ENCODE measurements at regions not wholly inside any gene's neighbourhood (a gene's known extent, or its start where the extent isn't known, plus 50 kb on each side); places are given as distances from the start of the nearest gene placed in this dataset.
"Not testable (repeated sequence)": the region's sequence is repeated elsewhere in the genome, so short reads cannot be mapped to it uniquely, and the experiment has no call there.

DNA sequence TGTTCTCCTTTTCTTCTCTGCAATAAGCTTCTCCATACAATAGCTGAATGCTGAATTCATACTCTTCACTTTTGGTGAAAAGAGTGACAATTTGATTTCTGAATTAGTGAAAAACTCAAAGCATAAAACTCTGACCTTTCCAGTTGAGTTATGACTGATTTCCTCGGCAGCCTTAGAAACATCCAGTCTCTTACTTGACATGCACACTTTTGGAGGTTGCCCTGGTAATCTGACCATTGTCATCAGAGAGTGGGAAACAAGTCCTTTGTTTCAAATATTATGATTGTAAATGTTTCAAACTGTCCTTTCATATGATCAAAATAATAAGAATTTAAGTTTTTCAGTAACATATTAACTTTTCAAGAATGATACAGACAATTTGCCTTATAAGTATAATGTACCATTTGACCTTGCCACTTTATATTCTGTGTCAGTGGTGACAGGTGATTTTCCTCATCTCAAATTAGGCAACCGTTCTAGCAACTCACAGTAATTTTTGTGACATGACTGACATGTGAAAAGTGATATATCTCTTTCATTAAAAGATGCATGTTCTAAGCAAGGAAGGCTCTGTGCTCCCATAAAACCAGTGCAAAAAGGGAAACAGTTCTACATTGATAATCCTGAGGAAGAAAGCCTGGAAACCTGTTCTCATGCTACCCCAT is 507.6 kb upstream of the ROBO2 start:
- Histone ChIP-seq H3K4me3 (ENCODE audit: low read length) (no peak overlapping the region), H3K4me1 (ENCODE audit: control insufficient read depth, insufficient read depth, low read length) (no peaks in the 10 kb centered on the region), H3K9me3 (ENCODE audit: control insufficient read depth, insufficient read depth, low read length) (no peaks in the 10 kb centered on the region), H3K27me3 (ENCODE audit: control insufficient read depth, insufficient read depth, low read length) (no peaks in the 10 kb centered on the region), H3K27ac (ENCODE audit: low read length) (no peak overlapping the region), H3K36me3 (ENCODE audit: control insufficient read depth, insufficient read depth, low read length) (no peaks in the 10 kb centered on the region)
- no CpG with 5 or more reads among the region's 2 CpGs for WGBS (ENCODE audit: insufficient coverage, insufficient read length)
- DNase-seq (ENCODE audit: low read depth, low spot score), result no peak

DNA sequence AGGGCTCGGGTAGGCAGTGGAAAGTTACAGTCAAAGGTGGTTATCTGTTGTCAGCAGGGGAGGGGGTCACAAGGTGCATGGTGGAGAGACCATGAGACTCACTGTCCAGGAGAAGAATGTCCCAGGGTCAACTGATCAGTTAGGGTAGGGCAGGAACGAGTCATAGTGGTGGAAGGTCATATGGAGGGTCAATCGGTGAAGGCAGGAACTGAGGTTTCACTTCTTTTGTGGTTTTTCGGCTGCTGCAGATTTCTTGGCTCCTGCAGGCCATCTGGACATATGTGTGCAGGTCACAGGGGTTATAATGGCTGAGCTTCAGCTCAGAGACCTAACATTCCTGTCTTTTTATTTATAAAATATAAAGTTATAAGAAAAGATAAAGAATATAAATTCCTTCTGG is 506.2 kb upstream of the ROBO2 start:
- H3K27me3 ChIP-seq (ENCODE audit: control insufficient read depth, insufficient read depth, low read length); H3K9me3 ChIP-seq (ENCODE audit: control insufficient read depth, insufficient read depth, low read length); H3K36me3 ChIP-seq (ENCODE audit: control insufficient read depth, insufficient read depth, low read length); H3K4me1 ChIP-seq (ENCODE audit: control insufficient read depth, insufficient read depth, low read length); H3K27ac ChIP-seq (ENCODE audit: low read length); H3K4me3 ChIP-seq (ENCODE audit: low read length); DNase-seq (ENCODE audit: low read depth, low spot score): not testable (repeated sequence)
- WGBS (ENCODE audit: insufficient coverage, insufficient read length), result no CpG with 5 or more reads among the region's 4 CpGs

DNA sequence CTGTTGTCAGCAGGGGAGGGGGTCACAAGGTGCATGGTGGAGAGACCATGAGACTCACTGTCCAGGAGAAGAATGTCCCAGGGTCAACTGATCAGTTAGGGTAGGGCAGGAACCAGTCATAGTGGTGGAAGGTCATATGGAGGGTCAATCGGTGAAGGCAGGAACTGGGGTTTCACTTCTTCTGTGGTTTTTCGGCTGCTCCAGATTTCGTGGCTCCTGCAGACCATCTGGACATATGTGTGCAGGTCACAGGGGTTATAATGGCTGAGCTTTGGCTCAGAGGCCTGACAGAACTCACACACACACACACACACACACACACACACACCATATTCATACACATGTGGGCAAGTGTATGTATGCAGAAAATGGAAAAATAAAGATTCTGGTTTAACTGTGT is 502.0 kb upstream of the ROBO2 start:
- H3K9me3 ChIP-seq (ENCODE audit: control insufficient read depth, insufficient read depth, low read length); H3K27me3 ChIP-seq (ENCODE audit: control insufficient read depth, insufficient read depth, low read length); DNase-seq (ENCODE audit: low read depth, low spot score); H3K36me3 ChIP-seq (ENCODE audit: control insufficient read depth, insufficient read depth, low read length); H3K27ac ChIP-seq (ENCODE audit: low read length); H3K4me1 ChIP-seq (ENCODE audit: control insufficient read depth, insufficient read depth, low read length); H3K4me3 ChIP-seq (ENCODE audit: low read length): not testable (repeated sequence)
- WGBS (ENCODE audit: insufficient coverage, insufficient read length), result no CpG with 5 or more reads among the region's 3 CpGs

DNA sequence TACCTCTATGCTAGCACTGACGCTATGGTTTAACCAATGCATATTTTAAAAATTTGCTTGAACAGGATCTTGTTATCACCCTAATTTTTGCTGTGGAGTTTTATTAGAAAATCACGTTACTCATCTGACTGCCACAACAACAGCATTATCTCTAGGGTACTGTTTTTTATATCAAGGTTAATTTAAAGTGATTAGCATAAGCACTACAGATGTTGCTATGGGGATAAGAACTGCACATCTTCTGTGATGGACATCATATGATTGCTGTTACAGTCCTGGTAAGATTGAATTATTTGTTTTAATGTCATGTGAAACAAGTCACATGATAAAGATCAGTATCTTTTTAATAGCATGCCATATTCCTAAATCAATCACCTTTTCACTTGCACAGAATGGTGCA is 492.2 kb upstream of the ROBO2 start:
- Histone ChIP-seq H3K4me3 (ENCODE audit: low read length) (no peak overlapping the region), H3K36me3 (ENCODE audit: control insufficient read depth, insufficient read depth, low read length) (peaks cover 3% of the 10 kb centered on the region; the same call in 1 of the 2 replicates), H3K27ac (ENCODE audit: low read length) (no peak overlapping the region), H3K4me1 (ENCODE audit: control insufficient read depth, insufficient read depth, low read length) (no peaks in the 10 kb centered on the region), H3K27me3 (ENCODE audit: control insufficient read depth, insufficient read depth, low read length) (no peaks in the 10 kb centered on the region), H3K9me3 (ENCODE audit: control insufficient read depth, insufficient read depth, low read length) (peaks cover 4% of the 10 kb centered on the region)
- no peak for DNase-seq (ENCODE audit: low read depth, low spot score)
- WGBS (ENCODE audit: insufficient coverage, insufficient read length), result no CpG with 5 or more reads among the region's 2 CpGs

DNA sequence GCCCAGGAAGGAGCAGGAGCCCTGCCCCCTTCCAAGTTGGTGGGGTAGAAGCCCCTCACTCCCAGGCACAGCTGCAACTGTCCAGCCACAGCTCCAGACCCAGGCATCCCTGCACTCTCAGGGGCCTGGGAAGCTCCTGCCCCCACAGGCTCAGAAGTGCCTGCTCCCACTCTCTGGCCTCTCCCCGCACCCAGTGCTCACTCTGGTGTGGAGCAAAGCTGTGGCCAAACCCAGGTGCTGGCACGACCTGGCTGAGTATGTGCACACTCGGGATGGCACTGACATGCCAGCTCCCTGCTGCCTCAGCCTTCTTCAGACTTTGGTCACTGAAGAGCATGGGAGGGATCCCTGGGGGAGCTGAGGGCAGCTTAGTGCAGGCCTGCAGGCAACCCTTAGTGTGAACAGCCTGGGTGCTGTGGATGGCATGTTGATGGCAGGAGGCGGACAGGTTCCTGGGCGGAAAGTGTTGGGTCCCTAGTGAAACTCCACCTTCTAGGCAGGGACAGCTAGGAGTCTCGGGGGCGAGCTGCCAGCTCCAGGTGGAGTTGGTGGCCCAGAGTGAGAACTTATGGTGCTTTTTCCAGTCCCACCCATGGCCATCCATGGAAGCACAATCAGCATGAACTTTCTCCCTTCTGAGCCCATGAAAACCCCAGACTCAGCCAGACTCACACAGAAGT is 489.2 kb upstream of the ROBO2 start:
- no peaks in the 10 kb centered on the region for H3K4me1 ChIP-seq (ENCODE audit: control insufficient read depth, insufficient read depth, low read length)
- WGBS (ENCODE audit: insufficient coverage, insufficient read length), result no CpG with 5 or more reads among the region's 7 CpGs
- no peaks in the 10 kb centered on the region for H3K27me3 ChIP-seq (ENCODE audit: control insufficient read depth, insufficient read depth, low read length)
- H3K4me3 ChIP-seq (ENCODE audit: low read length), result no peak overlapping the region
- no peak overlapping the region for H3K27ac ChIP-seq (ENCODE audit: low read length)
- H3K9me3 ChIP-seq (ENCODE audit: control insufficient read depth, insufficient read depth, low read length), result peaks cover 4% of the 10 kb centered on the region
- H3K36me3 ChIP-seq (ENCODE audit: control insufficient read depth, insufficient read depth, low read length), result peaks cover 3% of the 10 kb centered on the region; the same call in 1 of the 2 replicates
- DNase-seq (ENCODE audit: low read depth, low spot score), result no peak

DNA sequence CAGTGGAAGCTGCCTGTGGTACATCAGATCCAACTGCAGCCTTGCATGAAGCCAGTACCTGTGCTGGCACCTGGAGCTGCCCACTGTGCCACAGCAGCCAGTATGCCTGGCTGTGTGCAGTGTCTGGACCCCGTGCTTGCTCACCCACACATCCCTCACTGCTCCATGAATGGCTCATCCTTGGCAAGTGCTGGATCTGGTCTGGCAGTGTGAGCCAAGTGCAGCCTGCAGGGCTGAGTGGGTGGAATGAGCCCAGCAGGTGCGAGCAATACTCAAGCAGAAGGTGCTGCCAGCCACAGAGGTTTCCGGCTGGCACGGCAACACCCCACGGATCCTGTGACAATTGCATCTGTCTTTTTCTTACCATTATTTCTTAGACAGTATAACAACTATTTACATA is 488.2 kb upstream of the ROBO2 start:
- no peaks in the 10 kb centered on the region for H3K4me1 ChIP-seq (ENCODE audit: control insufficient read depth, insufficient read depth, low read length)
- peaks cover 3% of the 10 kb centered on the region; the same call in 1 of the 2 replicates for H3K36me3 ChIP-seq (ENCODE audit: control insufficient read depth, insufficient read depth, low read length)
- H3K27me3 ChIP-seq (ENCODE audit: control insufficient read depth, insufficient read depth, low read length), result no peaks in the 10 kb centered on the region
- H3K27ac ChIP-seq (ENCODE audit: low read length), result no peak overlapping the region
- no CpG with 5 or more reads among the region's 5 CpGs for WGBS (ENCODE audit: insufficient coverage, insufficient read length)
- DNase-seq (ENCODE audit: low read depth, low spot score), result no peak
- H3K9me3 ChIP-seq (ENCODE audit: control insufficient read depth, insufficient read depth, low read length), result peaks cover 4% of the 10 kb centered on the region
- no peak overlapping the region; the same call in 1 of the 2 replicates for H3K4me3 ChIP-seq (ENCODE audit: low read length)

DNA sequence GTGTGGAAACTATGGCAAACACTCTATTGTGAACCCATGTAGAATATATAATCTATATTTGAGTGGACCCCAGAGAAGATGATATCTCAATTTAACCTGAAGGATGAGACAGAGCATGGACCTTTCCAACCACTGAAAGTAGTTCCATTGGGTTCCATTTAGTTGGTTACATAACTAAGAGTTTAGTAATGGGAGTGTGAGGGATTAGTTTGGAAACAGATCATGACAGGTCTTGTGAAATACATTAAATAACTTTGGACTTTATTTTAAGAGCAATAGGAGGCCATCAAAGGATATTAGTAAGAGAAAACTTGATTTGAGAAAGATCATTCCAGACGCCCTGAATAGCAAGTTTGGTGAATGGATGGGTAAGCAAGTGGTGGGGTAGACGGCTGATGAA is 487.2 kb upstream of the ROBO2 start:
- Histone ChIP-seq H3K9me3 (ENCODE audit: control insufficient read depth, insufficient read depth, low read length) (peaks cover 4% of the 10 kb centered on the region), H3K27ac (ENCODE audit: low read length) (no peak overlapping the region), H3K27me3 (ENCODE audit: control insufficient read depth, insufficient read depth, low read length) (no peaks in the 10 kb centered on the region), H3K4me3 (ENCODE audit: low read length) (no peak overlapping the region), H3K4me1 (ENCODE audit: control insufficient read depth, insufficient read depth, low read length) (no peaks in the 10 kb centered on the region), H3K36me3 (ENCODE audit: control insufficient read depth, insufficient read depth, low read length) (peaks cover 3% of the 10 kb centered on the region; the same call in 1 of the 2 replicates)
- WGBS (ENCODE audit: insufficient coverage, insufficient read length), result no CpG with 5 or more reads among the region's 2 CpGs
- DNase-seq (ENCODE audit: low read depth, low spot score), result no peak

DNA sequence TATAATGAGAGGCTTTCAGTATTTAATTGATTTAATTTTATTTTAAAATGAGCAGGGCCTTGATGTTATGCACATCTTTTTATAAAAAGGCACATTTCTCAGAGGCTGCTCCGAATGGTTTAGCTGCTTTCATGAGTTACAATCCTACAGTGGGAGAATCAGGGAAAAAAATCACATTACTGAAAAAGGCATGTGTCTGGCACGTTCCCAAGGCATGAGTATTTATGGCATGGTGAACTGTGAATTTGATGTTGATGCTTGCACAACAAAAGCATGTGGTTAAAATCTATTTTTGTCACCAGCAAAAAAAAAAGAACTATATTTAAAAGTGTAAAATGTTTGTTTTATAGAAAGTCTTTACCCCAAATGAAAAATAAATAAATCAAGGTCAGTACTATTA is 485.2 kb upstream of the ROBO2 start:
- no peak overlapping the region for H3K27ac ChIP-seq (ENCODE audit: low read length)
- no peaks in the 10 kb centered on the region for H3K27me3 ChIP-seq (ENCODE audit: control insufficient read depth, insufficient read depth, low read length)
- H3K9me3 ChIP-seq (ENCODE audit: control insufficient read depth, insufficient read depth, low read length), result peaks cover 4% of the 10 kb centered on the region
- whole genome bisulfite sequencing (ENCODE audit: insufficient coverage, insufficient read length), result no CpG with 5 or more reads among the region's 2 CpGs
- H3K4me3 ChIP-seq (ENCODE audit: low read length), result no peak overlapping the region
- no peaks in the 10 kb centered on the region for H3K4me1 ChIP-seq (ENCODE audit: control insufficient read depth, insufficient read depth, low read length)
- H3K36me3 ChIP-seq (ENCODE audit: control insufficient read depth, insufficient read depth, low read length), result peaks cover 3% of the 10 kb centered on the region; the same call in 1 of the 2 replicates
- DNase-seq (ENCODE audit: low read depth, low spot score), result no peak

DNA sequence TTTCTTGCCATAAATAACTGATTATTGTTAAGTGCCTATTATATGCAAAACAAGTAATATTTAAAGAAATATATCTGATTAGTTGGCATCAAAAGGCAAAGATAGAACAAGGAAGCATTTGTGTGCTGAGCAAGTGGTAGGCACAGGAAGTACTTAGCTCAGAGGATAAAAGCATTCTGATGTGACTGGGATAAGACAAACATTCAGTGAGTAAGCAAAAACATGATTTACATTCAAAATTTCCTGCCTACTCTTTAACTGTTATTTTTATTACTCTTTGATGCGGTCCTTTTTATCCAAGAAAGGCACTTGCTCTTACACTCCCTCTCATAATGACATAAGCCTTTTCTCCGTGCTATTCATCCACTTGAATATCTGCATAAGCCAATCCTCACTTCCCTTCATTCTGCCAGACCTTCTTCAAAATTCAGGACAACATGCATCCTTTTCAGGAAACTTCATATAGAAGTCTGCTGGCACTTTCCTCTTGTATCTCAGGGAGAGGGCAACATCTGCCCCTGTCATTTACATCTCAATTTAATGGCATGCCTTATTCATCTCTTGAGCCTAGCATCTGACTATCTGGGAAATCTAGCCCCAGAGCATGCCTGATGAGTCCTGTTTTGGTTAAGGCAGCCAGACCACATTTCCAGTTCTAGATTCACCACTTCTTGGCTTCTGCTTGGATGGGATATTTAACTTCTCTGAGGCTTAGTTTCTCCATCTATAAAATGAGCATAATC is 478.2 kb upstream of the ROBO2 start:
- no CpG with 5 or more reads among the region's 2 CpGs for whole genome bisulfite sequencing (ENCODE audit: insufficient coverage, insufficient read length)
- H3K36me3 ChIP-seq (ENCODE audit: control insufficient read depth, insufficient read depth, low read length), result no peaks in the 10 kb centered on the region
- H3K9me3 ChIP-seq (ENCODE audit: control insufficient read depth, insufficient read depth, low read length), result no peaks in the 10 kb centered on the region
- H3K27ac ChIP-seq (ENCODE audit: low read length), result no peak overlapping the region
- H3K4me3 ChIP-seq (ENCODE audit: low read length), result no peak overlapping the region
- H3K27me3 ChIP-seq (ENCODE audit: control insufficient read depth, insufficient read depth, low read length), result no peaks in the 10 kb centered on the region
- DNase-seq (ENCODE audit: low read depth, low spot score), result no peak
- no peaks in the 10 kb centered on the region for H3K4me1 ChIP-seq (ENCODE audit: control insufficient read depth, insufficient read depth, low read length)

DNA sequence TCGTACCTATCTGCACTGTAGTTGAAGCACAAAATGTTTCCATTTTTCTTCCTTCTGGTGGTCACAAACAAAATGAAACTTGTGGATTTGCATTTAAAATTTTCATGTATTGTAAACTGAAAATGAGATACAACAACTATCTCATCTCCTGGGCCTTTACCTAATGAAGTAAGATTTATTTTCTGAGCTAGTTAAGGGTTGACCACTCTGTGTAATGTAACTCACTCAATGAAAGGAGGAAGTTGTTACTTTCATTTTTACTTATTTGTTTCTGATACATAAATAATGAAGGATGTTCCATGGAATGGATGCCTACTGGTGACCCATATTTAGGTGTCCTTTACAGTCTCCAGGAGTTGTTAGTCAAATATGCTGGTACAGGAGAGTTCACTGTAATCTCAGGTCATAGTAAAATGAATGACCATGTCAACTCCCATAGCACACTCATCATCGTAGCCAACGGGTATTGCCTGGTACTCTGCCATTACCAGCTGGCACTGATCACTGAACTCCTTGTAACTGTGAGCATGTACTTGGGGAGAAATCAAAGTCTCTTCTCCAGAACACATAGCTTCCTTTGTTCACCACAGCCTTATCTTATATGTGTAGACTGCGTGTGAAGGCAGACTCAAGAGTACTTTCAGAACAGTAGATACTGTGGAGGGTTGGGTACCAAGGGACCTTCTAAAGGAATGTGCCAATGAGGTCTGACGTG is 474.2 kb upstream of the ROBO2 start:
- Histone ChIP-seq H3K36me3 (ENCODE audit: control insufficient read depth, insufficient read depth, low read length) (no peaks in the 10 kb centered on the region), H3K4me1 (ENCODE audit: control insufficient read depth, insufficient read depth, low read length) (no peaks in the 10 kb centered on the region), H3K4me3 (ENCODE audit: low read length) (no peak overlapping the region), H3K27ac (ENCODE audit: low read length) (no peak overlapping the region), H3K27me3 (ENCODE audit: control insufficient read depth, insufficient read depth, low read length) (no peaks in the 10 kb centered on the region), H3K9me3 (ENCODE audit: control insufficient read depth, insufficient read depth, low read length) (no peaks in the 10 kb centered on the region)
- WGBS (ENCODE audit: insufficient coverage, insufficient read length), result no CpG with 5 or more reads among the region's 5 CpGs
- no peak for DNase-seq (ENCODE audit: low read depth, low spot score)
